H1 (cell line): ENCODE measurements at regions not wholly inside any gene's neighbourhood (a gene's known extent, or its start where the extent isn't known, plus 50 kb on each side); places are given as distances from the start of the nearest gene placed in this dataset.

Source experiments
- GABPA ChIP-seq: IDR thresholded peaks from 2 replicates; pipeline ENCODE4 v1.6.1; 2011; ENCODE audit warnings: mild to moderate bottlenecking, low read length, moderate library complexity, borderline replicate concordance; ENCODE audit not compliant: insufficient read depth
- MAX ChIP-seq: IDR thresholded peaks from 2 replicates; pipeline ENCODE4 v1.6.1; 2012; ENCODE audit warnings: inconsistent platforms
- POLR2A ChIP-seq, 2 experiments: IDR thresholded peaks; 1 replicate in 1 of 2; 2 replicates in 1 of 2; pipeline ENCODE4 v1.6.1; 2011; ENCODE audit warnings: low read depth in 2 of 2, low read length in 2 of 2, mild to moderate bottlenecking in 2 of 2; ENCODE audit errors: control extremely low read depth in 1 of 2
- POLR2AphosphoS5 ChIP-seq: IDR thresholded peaks from 2 replicates; pipeline ENCODE4 v1.6.1; 2011; ENCODE audit warnings: low read depth, low read length
- POU5F1 ChIP-seq: IDR thresholded peaks from 2 replicates; pipeline ENCODE4 v1.6.1; 2011; ENCODE audit warnings: low read depth, mild to moderate bottlenecking, low read length, moderate library complexity
- SP2 ChIP-seq: IDR thresholded peaks from 2 replicates; pipeline ENCODE4 v1.6.1; 2012; ENCODE audit warnings: mild to moderate bottlenecking, low read length, inconsistent platforms
- SRF ChIP-seq: IDR thresholded peaks from 2 replicates; pipeline ENCODE4 v1.6.1; 2011; ENCODE audit warnings: mild to moderate bottlenecking, low read depth, low read length, moderate library complexity
- TEAD4 ChIP-seq: IDR thresholded peaks from 2 replicates; pipeline ENCODE4 v1.6.1; 2012; ENCODE audit warnings: low read depth, low read length, inconsistent platforms, mixed read lengths

DNA sequence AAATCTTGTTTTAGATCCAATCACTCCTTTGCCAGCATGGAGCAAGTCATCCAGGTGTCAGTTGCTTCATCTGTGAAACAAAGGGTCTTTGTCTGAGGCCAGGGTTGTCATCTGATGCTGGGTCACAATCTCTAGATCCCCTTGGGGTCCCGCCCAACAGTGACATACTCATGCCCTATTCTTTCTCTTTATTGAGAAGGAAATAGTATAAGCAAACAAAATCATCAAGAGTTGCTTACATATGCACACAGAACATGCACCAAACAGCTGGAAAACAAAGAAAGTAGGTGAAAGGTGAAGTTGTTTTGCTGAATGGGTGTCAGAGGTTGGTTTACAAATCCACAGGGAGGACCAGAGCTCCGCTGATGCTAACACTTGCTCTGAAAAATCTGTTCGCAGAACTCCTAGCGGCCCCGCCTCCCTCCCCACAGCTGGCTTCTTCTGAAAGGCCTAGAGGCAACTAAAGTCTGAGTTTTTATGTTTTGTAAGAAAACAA lies 106.1 kb upstream of the SLC44A1 start (continued):
- TF ChIP-seq MAX (0 out of 2 replicates have a peak, but pooled peaks have one; percentile 13), POU5F1 (no peak), POLR2AphosphoS5 (no peak), GABPA (no peak), SRF (no peak), POLR2A (IDR thresholded peaks at IDR 0.05; ENCODE audit: control extremely low read depth in 1 of 2, low read depth in 2 of 2, low read length in 2 of 2) (no peak), SP2 (no peak), TEAD4 (no peak)
